Naive thymus-derived CD8-positive, alpha-beta T cell (primary cell): ENCODE measurements at regions not wholly inside any gene's neighbourhood (a gene's known extent, or its start where the extent isn't known, plus 50 kb on each side); places are given as distances from the start of the nearest gene placed in this dataset.
"Not testable (repeated sequence)": the region's sequence is repeated elsewhere in the genome, so short reads cannot be mapped to it uniquely, and the experiment has no call there.

Source experiments
- ATAC-seq, 2 donors: fragments of 150-1000 bp; cut with Tn5 transposase in 1 of 2; sonication (Bioruptor Pico), chemical (Tn5 transposase) in 1 of 2; 1 replicate in 1 of 2; 2 replicates in 1 of 2; pipeline ENCODE4 v1.10.0; 2021; ENCODE audit warnings: mild to moderate bottlenecking in 2 of 2, moderate library complexity in 2 of 2
- POLR2A ChIA-PET: fragments of 350-600 bp; sonication (Branson Sonifier 250); formaldehyde crosslinking; loops from one replicate; lab custom pipeline; 2021; ENCODE audit warnings: antibody characterized with exemption; lab: Charles Lee
- DNase-seq, 10 donors: peaks; one replicate each; pipeline versions ENCODE4 v3.0.0 to v3.0.0-alpha.2; 2020 to 2022
- H3K27ac Mint-ChIP-seq, 10 donors: one replicate each; pipeline ENCODE4 v1.8.0; 2020 to 2022; ENCODE audit warnings: mild to moderate bottlenecking in 10 of 10, mixed read lengths in 10 of 10, moderate library complexity in 4 of 10, inconsistent platforms in 1 of 10
- H3K27me3 Mint-ChIP-seq, 5 donors: one replicate each; pipeline ENCODE4 v1.8.0; 2021 to 2022; ENCODE audit warnings: mixed read lengths in 5 of 5
- H3K36me3 Mint-ChIP-seq, 3 donors: one replicate each; pipeline ENCODE4 v1.8.0; 2020 to 2022; ENCODE audit warnings: mixed read lengths in 3 of 3, mild to moderate bottlenecking in 2 of 3, inconsistent platforms in 1 of 3
- H3K4me1 Mint-ChIP-seq, 4 donors: one replicate each; pipeline ENCODE4 v1.8.0; 2021 to 2022; ENCODE audit warnings: mixed read lengths in 4 of 4
- H3K4me3 Mint-ChIP-seq, 10 donors: one replicate each; pipeline ENCODE4 v1.8.0; 2020 to 2022; ENCODE audit warnings: mild to moderate bottlenecking in 10 of 10, mixed read lengths in 10 of 10, moderate library complexity in 6 of 10, inconsistent platforms in 1 of 10
- H3K9me3 Mint-ChIP-seq, 9 donors: one replicate each; pipeline ENCODE4 v1.8.0; 2020 to 2022; ENCODE audit warnings: mixed read lengths in 9 of 9, mild to moderate bottlenecking in 3 of 9, inconsistent platforms in 1 of 9, moderate library complexity in 1 of 9

GRCh38 chr5:116872986-116873385, 298.4 kb upstream of the SEMA6A start:
- ATAC-seq (no peak), DNase-seq (no peak)
- peaks cover 0 to 13% (median 5%) of the 10 kb centered on the region in 9 donors for H3K9me3 Mint-ChIP-seq
- H3K4me3 Mint-ChIP-seq, result no peak overlapping the region
- H3K27ac Mint-ChIP-seq, result no peak overlapping the region
- peaks cover 0 to 12% (median under 1%) of the 10 kb centered on the region in 5 donors for H3K27me3 Mint-ChIP-seq
- no peaks in the 10 kb centered on the region for H3K4me1 Mint-ChIP-seq
- H3K36me3 Mint-ChIP-seq, result no peaks in the 10 kb centered on the region
- POLR2A ChIA-PET, result no interaction called here

GRCh38 chr5:116872486-116872885, 297.9 kb upstream of the SEMA6A start:
- H3K9me3 Mint-ChIP-seq, result peaks cover 0 to 13% (median 5%) of the 10 kb centered on the region in 9 donors
- no peaks in the 10 kb centered on the region for H3K36me3 Mint-ChIP-seq
- no peak overlapping the region for H3K4me3 Mint-ChIP-seq
- peaks cover 0 to 11% (median 0%) of the 10 kb centered on the region in 5 donors for H3K27me3 Mint-ChIP-seq
- no peak overlapping the region for H3K27ac Mint-ChIP-seq
- DNase-seq, result no peak
- POLR2A ChIA-PET, result no interaction called here
- no peak for ATAC-seq
- no peaks in the 10 kb centered on the region for H3K4me1 Mint-ChIP-seq

- Mint-ChIP-seq H3K27me3 (peaks cover 0 to 12% (median 0%) of the 10 kb centered on the region in 5 donors), H3K9me3 (peaks cover 0 to 13% (median 3%) of the 10 kb centered on the region in 9 donors)
- DNase-seq, H3K36me3 Mint-ChIP-seq, ATAC-seq, H3K27ac Mint-ChIP-seq, H3K4me1 Mint-ChIP-seq, POLR2A ChIA-PET, H3K4me3 Mint-ChIP-seq: not testable (repeated sequence)
Observed at GRCh38 chr5:116867825-116868224, 293.2 kb upstream of the SEMA6A start.

- DNase-seq (no peak), ATAC-seq (no peak)
- Mint-ChIP-seq H3K36me3 (no peaks in the 10 kb centered on the region), H3K4me1 (no peaks in the 10 kb centered on the region), H3K27ac (no peak overlapping the region), H3K4me3 (no peak overlapping the region), H3K27me3 (peaks cover 0 to 16% (median 0%) of the 10 kb centered on the region in 5 donors), H3K9me3 (peaks cover 0 to 13% (median 3%) of the 10 kb centered on the region in 9 donors)
- POLR2A ChIA-PET, result no interaction called here
Observed at GRCh38 chr5:116865651-116866050, 291.0 kb upstream of the SEMA6A start.

GRCh38 chr5:116864838-116865190, 290.2 kb upstream of the SEMA6A start:
- POLR2A ChIA-PET, result no interaction called here

GRCh38 chr5:116864157-116864837, 289.7 kb upstream of the SEMA6A start:
- DNase-seq (no peak), ATAC-seq (no peak)
- Mint-ChIP-seq H3K9me3 (peaks cover 0 to 5% (median 0%) of the 10 kb centered on the region in 9 donors), H3K27me3 (peaks cover 0 to 11% (median 0%) of the 10 kb centered on the region in 5 donors), H3K27ac (no peak overlapping the region), H3K36me3 (no peaks in the 10 kb centered on the region), H3K4me1 (no peaks in the 10 kb centered on the region), H3K4me3 (no peak overlapping the region)
- POLR2A ChIA-PET, result no interaction called here

More at GRCh38 chr5:116864838-116865190, 290.2 kb upstream of the SEMA6A start:
- no peak overlapping the region for H3K27ac Mint-ChIP-seq
- H3K4me3 Mint-ChIP-seq, result no peak overlapping the region
- peaks cover 0 to 6% (median 2%) of the 10 kb centered on the region in 9 donors for H3K9me3 Mint-ChIP-seq
- no peaks in the 10 kb centered on the region for H3K4me1 Mint-ChIP-seq
- DNase-seq (no peak), ATAC-seq (no peak)
- H3K27me3 Mint-ChIP-seq, result peaks cover 0 to 11% (median 0%) of the 10 kb centered on the region in 5 donors
- H3K36me3 Mint-ChIP-seq, result no peaks in the 10 kb centered on the region

- H3K36me3 Mint-ChIP-seq, result no peaks in the 10 kb centered on the region
- H3K4me1 Mint-ChIP-seq, result no peaks in the 10 kb centered on the region
- ATAC-seq (no peak), DNase-seq (no peak)
- no peak overlapping the region for H3K27ac Mint-ChIP-seq
- POLR2A ChIA-PET, result no interaction called here
- peaks cover 0 to 11% (median 0%) of the 10 kb centered on the region in 5 donors for H3K27me3 Mint-ChIP-seq
- H3K9me3 Mint-ChIP-seq, result peaks cover 0 to 5% (median 0%) of the 10 kb centered on the region in 9 donors
- H3K4me3 Mint-ChIP-seq, result no peak overlapping the region
Observed at GRCh38 chr5:116862632-116863455, 288.2 kb upstream of the SEMA6A start.

- Mint-ChIP-seq H3K4me1 (no peaks in the 10 kb centered on the region), H3K36me3 (no peaks in the 10 kb centered on the region), H3K27ac (no peak overlapping the region), H3K4me3 (no peak overlapping the region), H3K9me3 (peaks cover 0 to 2% (median 0%) of the 10 kb centered on the region in 9 donors), H3K27me3 (peaks cover 0 to 6% (median 0%) of the 10 kb centered on the region in 5 donors)
- POLR2A ChIA-PET, result no interaction called here
- ATAC-seq (no peak), DNase-seq (no peak)
Observed at GRCh38 chr5:116861666-116862065, 287.0 kb upstream of the SEMA6A start.

GRCh38 chr5:116861097-116861496, 286.5 kb upstream of the SEMA6A start:
- Mint-ChIP-seq H3K27ac (no peak overlapping the region), H3K36me3 (no peaks in the 10 kb centered on the region), H3K4me1 (no peaks in the 10 kb centered on the region), H3K9me3 (peaks cover 0 to 2% (median 0%) of the 10 kb centered on the region in 9 donors), H3K4me3 (no peak overlapping the region), H3K27me3 (peaks cover 0 to 6% (median 0%) of the 10 kb centered on the region in 5 donors)
- no peak for ATAC-seq
- POLR2A ChIA-PET, result no interaction called here
- no peak for DNase-seq

- Mint-ChIP-seq H3K27me3 (peaks cover 0 to 6% (median 0%) of the 10 kb centered on the region in 5 donors), H3K4me3 (no peak overlapping the region), H3K4me1 (no peaks in the 10 kb centered on the region), H3K27ac (no peak overlapping the region), H3K36me3 (no peaks in the 10 kb centered on the region), H3K9me3 (peaks cover 0 to 2% (median 0%) of the 10 kb centered on the region in 9 donors)
- no peak for DNase-seq
- ATAC-seq, result no peak
- POLR2A ChIA-PET, result no interaction called here
Observed at GRCh38 chr5:116859666-116860320, 285.2 kb upstream of the SEMA6A start.

GRCh38 chr5:116858705-116859333, 284.2 kb upstream of the SEMA6A start:
- ATAC-seq (no peak), DNase-seq (no peak)
- H3K9me3 Mint-ChIP-seq, result peaks cover 0 to 2% (median 0%) of the 10 kb centered on the region in 9 donors
- POLR2A ChIA-PET, result no interaction called here
- no peak overlapping the region for H3K27ac Mint-ChIP-seq
- no peak overlapping the region for H3K4me3 Mint-ChIP-seq
- H3K27me3 Mint-ChIP-seq, result peaks cover 0 to 6% (median 0%) of the 10 kb centered on the region in 5 donors
- H3K4me1 Mint-ChIP-seq, result no peaks in the 10 kb centered on the region
- H3K36me3 Mint-ChIP-seq, result no peaks in the 10 kb centered on the region

GRCh38 chr5:116858020-116858419, 283.4 kb upstream of the SEMA6A start:
- POLR2A ChIA-PET, ATAC-seq, H3K9me3 Mint-ChIP-seq, H3K36me3 Mint-ChIP-seq, H3K27me3 Mint-ChIP-seq, H3K4me1 Mint-ChIP-seq, H3K4me3 Mint-ChIP-seq, H3K27ac Mint-ChIP-seq, DNase-seq: not testable (repeated sequence)
